CD4-positive, alpha-beta T cell (primary cell): ENCODE measurements at regions not wholly inside any gene's neighbourhood (a gene's known extent, or its start where the extent isn't known, plus 50 kb on each side); places are given as distances from the start of the nearest gene placed in this dataset.
A peak's percentile ranks its signal among the peaks of the same experiment; 100 is the strongest.

Experiments
- ATAC-seq: fragments of 200-7000 bp; cut with Tn5 transposase; one replicate; pipeline ENCODE4 v1.10.0; 2022; ENCODE audit warnings: mild to moderate bottlenecking; ENCODE audit not compliant: poor library complexity
- CTCF ChIA-PET: fragments of 350-600 bp; sonication (Branson Sonifier 250); formaldehyde crosslinking; loops from one replicate; lab custom pipeline; 2021; ENCODE audit warnings: antibody characterized with exemption, inconsistent platforms; lab: Charles Lee
- POLR2A ChIA-PET: fragments of 350-600 bp; sonication (Branson Sonifier 250); formaldehyde crosslinking; loops from one replicate; lab custom pipeline; 2021; ENCODE audit warnings: antibody characterized with exemption, inconsistent platforms; lab: Charles Lee
- DNase-seq, 14 experiments: peaks; one replicate each; pipeline ENCODE4 v3.0.0-alpha.2; 2013 to 2020; ENCODE audit warnings: mixed read lengths in 2 of 14
- H3K27ac ChIP-seq, 2 donors: one replicate each; pipeline versions ENCODE4 v1.5.1 to v1.7.0; 2013; ENCODE audit warnings: low read length in 2 of 2, low read depth in 1 of 2, mild to moderate bottlenecking in 1 of 2
- H3K27me3 ChIP-seq, 2 experiments: 1 replicate in 1 of 2; 2 replicates in 1 of 2; pipeline versions ENCODE4 v1.6.1 to v1.7.0; 2013; ENCODE audit warnings: low read length in 2 of 2, control low read depth in 1 of 2, mild to moderate bottlenecking in 1 of 2, moderate library complexity in 1 of 2; ENCODE audit not compliant: insufficient read depth in 2 of 2, control insufficient read depth in 1 of 2
- H3K36me3 ChIP-seq: one replicate; pipeline ENCODE4 v1.6.1; 2013; ENCODE audit warnings: low read length, control low read depth; ENCODE audit not compliant: insufficient read depth
- H3K4me1 ChIP-seq: one replicate; pipeline ENCODE4 v1.6.1; 2013; ENCODE audit warnings: low read length, control low read depth; ENCODE audit not compliant: insufficient read depth
- H3K4me3 ChIP-seq: one replicate; pipeline ENCODE4 v1.5.1; 2013; ENCODE audit warnings: mild to moderate bottlenecking, low read length, moderate library complexity
- H3K9me3 ChIP-seq, 2 experiments: 1 replicate in 1 of 2; 2 replicates in 1 of 2; pipeline versions ENCODE4 v1.6.1 to v1.7.0; 2013; ENCODE audit warnings: low read length in 2 of 2, mild to moderate bottlenecking in 2 of 2, control low read depth in 1 of 2, moderate library complexity in 1 of 2; ENCODE audit not compliant: control insufficient read depth in 1 of 2, insufficient read depth in 1 of 2
- H3K27ac Mint-ChIP-seq: one replicate; pipeline ENCODE4 v1.8.0; 2020; ENCODE audit warnings: mixed read lengths
- H3K27me3 Mint-ChIP-seq: one replicate; pipeline ENCODE4 v1.8.0; 2021; ENCODE audit warnings: mixed read lengths
- H3K36me3 Mint-ChIP-seq: one replicate; pipeline ENCODE4 v1.8.0; 2021; ENCODE audit warnings: low read depth, mixed read lengths
- H3K4me1 Mint-ChIP-seq: one replicate; pipeline ENCODE4 v1.8.0; 2021; ENCODE audit warnings: low read depth, mixed read lengths
- H3K4me3 Mint-ChIP-seq: one replicate; pipeline ENCODE4 v1.8.0; 2020; ENCODE audit warnings: mild to moderate bottlenecking, mixed read lengths
- H3K9me3 Mint-ChIP-seq: one replicate; pipeline ENCODE4 v1.8.0; 2020; ENCODE audit warnings: mixed read lengths
- intact Hi-C, 2 experiments: fragments of 100-400 bp; cut with DNase I in 1 of 2; cut with micrococcal nuclease in 1 of 2; formaldehyde crosslinking; loops; one replicate each; pipeline versions ENCODE4 v1.15.1 to v1.9.0; 2023 to 2025; cut with DNase I, micrococcal nuclease
- TF ChIP-seq, protein P1 (sequence below): fragments of 200-600 bp; IDR thresholded peaks from one replicate; pipeline ENCODE4 v1.8.0; 2022; ENCODE audit warnings: antibody characterized with exemption, mild to moderate bottlenecking

- H3K36me3 ChIP-seq = no peaks in the 10 kb centered on the region
- no peaks in the 10 kb centered on the region for H3K9me3 ChIP-seq
- no peaks in the 10 kb centered on the region for H3K9me3 Mint-ChIP-seq
- no peak overlapping the region for H3K4me3 Mint-ChIP-seq
- no peaks in the 10 kb centered on the region for H3K4me1 Mint-ChIP-seq
- H3K27me3 ChIP-seq = no peaks in the 10 kb centered on the region
- no peak overlapping the region for H3K27ac Mint-ChIP-seq
- H3K36me3 Mint-ChIP-seq = no peaks in the 10 kb centered on the region
- CTCF ChIA-PET = no interaction called here
- intact Hi-C loops = no loop called here
- POLR2A ChIA-PET = no interaction called here
- no peak overlapping the region for H3K4me3 ChIP-seq
- ATAC-seq = no peak
- no peaks in the 10 kb centered on the region for H3K4me1 ChIP-seq
- H3K27me3 Mint-ChIP-seq = no peaks in the 10 kb centered on the region
- no peak for DNase-seq
- no peak overlapping the region for H3K27ac ChIP-seq
- TF ChIP-seq, protein P1, sequence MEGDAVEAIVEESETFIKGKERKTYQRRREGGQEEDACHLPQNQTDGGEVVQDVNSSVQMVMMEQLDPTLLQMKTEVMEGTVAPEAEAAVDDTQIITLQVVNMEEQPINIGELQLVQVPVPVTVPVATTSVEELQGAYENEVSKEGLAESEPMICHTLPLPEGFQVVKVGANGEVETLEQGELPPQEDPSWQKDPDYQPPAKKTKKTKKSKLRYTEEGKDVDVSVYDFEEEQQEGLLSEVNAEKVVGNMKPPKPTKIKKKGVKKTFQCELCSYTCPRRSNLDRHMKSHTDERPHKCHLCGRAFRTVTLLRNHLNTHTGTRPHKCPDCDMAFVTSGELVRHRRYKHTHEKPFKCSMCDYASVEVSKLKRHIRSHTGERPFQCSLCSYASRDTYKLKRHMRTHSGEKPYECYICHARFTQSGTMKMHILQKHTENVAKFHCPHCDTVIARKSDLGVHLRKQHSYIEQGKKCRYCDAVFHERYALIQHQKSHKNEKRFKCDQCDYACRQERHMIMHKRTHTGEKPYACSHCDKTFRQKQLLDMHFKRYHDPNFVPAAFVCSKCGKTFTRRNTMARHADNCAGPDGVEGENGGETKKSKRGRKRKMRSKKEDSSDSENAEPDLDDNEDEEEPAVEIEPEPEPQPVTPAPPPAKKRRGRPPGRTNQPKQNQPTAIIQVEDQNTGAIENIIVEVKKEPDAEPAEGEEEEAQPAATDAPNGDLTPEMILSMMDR = no peak
Measured at GRCh38 chr6:155544677-155545076, 89.0 kb upstream of the NOX3 start.

DNA sequence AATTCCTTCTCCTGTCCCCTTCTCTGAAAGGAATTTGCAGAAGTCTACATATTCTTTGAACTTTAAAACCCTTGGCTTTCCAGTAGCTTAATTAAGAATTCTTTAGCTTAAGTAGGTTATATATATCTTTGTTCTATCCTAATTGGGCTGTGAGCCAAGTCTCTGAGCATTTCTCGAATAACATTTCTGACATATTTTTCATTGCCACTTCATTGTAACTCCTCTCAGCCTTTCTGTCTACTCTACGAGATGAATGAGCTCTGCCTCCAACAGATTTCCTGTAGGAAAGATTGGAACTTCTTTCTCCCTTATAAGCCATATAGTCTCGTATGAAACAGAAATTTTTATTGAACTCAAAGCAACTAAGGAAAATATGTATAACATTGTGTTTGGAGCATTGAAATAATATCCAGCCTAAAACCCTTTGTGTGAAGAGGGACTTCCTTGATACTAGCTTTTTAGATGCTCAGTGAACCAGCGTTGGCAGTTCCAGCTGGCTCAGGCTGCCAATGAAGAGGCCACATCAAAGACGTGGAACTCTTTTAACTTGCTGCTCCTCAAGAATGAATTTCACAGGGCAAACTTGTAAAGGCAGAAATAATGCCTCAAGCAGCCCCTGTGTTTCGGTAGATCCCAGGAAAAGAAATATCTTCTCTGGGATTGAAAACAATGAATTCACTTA is 87.7 kb upstream of the NOX3 start:
- no peak overlapping the region for H3K4me3 ChIP-seq
- TF ChIP-seq, protein P1 = no peak
- ATAC-seq (no peak), DNase-seq (peak in 1 of 14 experiments; percentile 7)
- no peaks in the 10 kb centered on the region for H3K9me3 ChIP-seq
- Mint-ChIP-seq H3K9me3 (no peaks in the 10 kb centered on the region), H3K4me1 (no peaks in the 10 kb centered on the region), H3K36me3 (no peaks in the 10 kb centered on the region), H3K27me3 (no peaks in the 10 kb centered on the region), H3K4me3 (no peak overlapping the region), H3K27ac (no peak overlapping the region)
- H3K36me3 ChIP-seq = no peaks in the 10 kb centered on the region
- H3K27ac ChIP-seq = no peak overlapping the region
- no peaks in the 10 kb centered on the region for H3K4me1 ChIP-seq
- intact Hi-C loops = no loop called here
- ChIA-PET CTCF (interaction anchor here (0.7 kb wide), 1 partner anchor 745 kb away, joined by 4 read pairs; no protein-coding TSS in a partner anchor), POLR2A (interaction anchor here (0.9 kb wide), 1 partner anchor 12 kb away, joined by 3 read pairs; no protein-coding TSS in a partner anchor)
- H3K27me3 ChIP-seq = no peaks in the 10 kb centered on the region

DNA sequence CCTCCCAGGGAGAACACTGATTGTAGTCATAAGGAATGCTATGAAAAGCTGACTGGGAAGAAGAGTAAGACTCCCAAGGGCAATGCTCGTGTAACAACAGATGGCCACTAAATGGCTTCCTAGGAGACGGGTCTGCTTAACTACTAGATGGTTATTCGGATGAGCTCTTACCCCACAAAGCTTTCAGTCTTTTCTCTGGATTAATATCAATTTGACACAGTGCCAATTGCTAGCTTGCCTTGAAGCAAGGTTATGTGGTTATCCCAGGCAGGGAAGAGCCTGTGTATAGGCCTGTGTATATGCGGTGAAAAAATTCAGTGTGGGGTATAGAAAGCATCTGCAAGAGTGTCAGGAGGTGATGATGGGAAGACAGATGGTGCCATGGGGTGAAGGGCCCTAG is 86.4 kb upstream of the NOX3 start:
- H3K27me3 ChIP-seq = no peaks in the 10 kb centered on the region
- ChIA-PET POLR2A (no interaction called here), CTCF (interaction anchor here (0.6 kb wide), 1 partner anchor 51 kb away, joined by 3 read pairs; no protein-coding TSS in a partner anchor)
- H3K27ac ChIP-seq = no peak overlapping the region
- no peaks in the 10 kb centered on the region for H3K9me3 ChIP-seq
- no peak overlapping the region for H3K27ac Mint-ChIP-seq
- intact Hi-C loops = no loop called here
- H3K27me3 Mint-ChIP-seq = no peaks in the 10 kb centered on the region
- no peak overlapping the region for H3K4me3 ChIP-seq
- ATAC-seq (no peak), DNase-seq (no peak)
- TF ChIP-seq, protein P1 = no peak
- no peaks in the 10 kb centered on the region for H3K36me3 ChIP-seq
- H3K4me1 Mint-ChIP-seq = no peaks in the 10 kb centered on the region
- H3K36me3 Mint-ChIP-seq = no peaks in the 10 kb centered on the region
- no peak overlapping the region for H3K4me3 Mint-ChIP-seq
- H3K9me3 Mint-ChIP-seq = no peaks in the 10 kb centered on the region
- H3K4me1 ChIP-seq = no peaks in the 10 kb centered on the region
